Nucleus accumbens (tissue), 56 donors: ENCODE measurements at regions not wholly inside any gene's neighbourhood (a gene's known extent, or its start where the extent isn't known, plus 50 kb on each side); places are given as distances from the start of the nearest gene placed in this dataset.

ENCODE experiments used
- DNase-seq, 56 donors: peaks; one replicate each; lab custom pipeline; 2025; lab: John Stamatoyannopoulos, UW

DNA sequence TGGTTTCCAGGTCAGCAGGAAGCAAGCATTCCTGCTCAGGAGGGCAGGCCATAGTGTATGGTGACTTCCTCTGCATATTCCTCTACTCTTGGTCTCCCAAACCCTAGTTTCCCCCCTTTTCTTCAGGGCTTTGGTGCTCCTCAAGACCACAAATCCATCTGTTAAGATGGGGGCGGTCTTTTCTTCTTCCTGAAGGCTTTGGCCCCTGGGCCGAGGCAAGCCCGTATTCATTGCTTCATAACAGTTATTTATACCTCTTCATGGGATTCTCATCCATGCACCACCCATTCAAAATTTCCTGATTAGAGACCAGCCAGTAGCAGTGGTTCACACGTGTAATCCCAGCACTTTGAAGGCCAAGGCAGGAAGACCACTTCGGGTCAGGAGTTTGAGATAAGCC is 62.1 kb upstream of the IL12A start:
- DNase-seq, result no peak

DNA sequence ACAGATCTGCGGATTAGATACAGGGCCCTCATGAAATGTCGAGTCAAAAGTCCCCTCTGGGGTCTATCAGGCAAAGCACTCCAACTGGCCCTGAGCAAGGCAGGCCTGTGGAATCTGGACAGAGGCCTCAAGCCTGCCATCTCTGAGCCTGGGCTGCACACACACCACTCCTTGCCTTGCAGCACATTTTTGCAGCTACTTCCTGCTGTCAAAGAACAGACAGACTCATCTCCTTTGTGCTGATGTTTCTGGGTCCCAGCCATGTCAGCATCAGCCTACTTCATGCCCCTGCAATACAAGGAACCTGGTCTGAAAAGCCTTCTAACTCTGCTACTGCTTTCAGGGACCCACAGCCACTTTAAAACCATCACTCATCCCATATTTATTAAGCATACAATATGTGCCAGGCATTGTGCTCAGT is 60.6 kb upstream of the IL12A start:
- DNase-seq, result peak in 1 of 56 donors; percentile 9

DNA sequence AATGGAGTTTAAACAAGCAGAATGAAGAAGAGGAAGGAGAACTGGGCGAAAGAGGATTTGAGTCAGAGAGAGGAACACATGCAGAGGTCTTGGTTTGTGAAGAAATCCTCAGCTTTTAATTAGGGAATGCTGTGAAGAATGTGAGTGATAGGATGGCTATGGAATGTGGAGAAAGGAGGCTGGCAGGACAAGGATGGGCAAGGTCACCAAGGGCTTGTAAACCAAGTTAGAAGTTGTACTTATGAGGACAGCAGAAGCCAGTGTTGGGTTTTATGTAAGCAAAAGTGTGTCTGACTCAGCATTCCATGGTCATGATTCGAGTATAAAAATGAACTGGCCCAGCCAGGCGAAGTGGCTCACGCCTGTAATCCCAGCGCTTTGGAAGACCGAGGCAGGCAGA is 60.0 kb upstream of the IL12A start:
- DNase-seq, result no peak

DNA sequence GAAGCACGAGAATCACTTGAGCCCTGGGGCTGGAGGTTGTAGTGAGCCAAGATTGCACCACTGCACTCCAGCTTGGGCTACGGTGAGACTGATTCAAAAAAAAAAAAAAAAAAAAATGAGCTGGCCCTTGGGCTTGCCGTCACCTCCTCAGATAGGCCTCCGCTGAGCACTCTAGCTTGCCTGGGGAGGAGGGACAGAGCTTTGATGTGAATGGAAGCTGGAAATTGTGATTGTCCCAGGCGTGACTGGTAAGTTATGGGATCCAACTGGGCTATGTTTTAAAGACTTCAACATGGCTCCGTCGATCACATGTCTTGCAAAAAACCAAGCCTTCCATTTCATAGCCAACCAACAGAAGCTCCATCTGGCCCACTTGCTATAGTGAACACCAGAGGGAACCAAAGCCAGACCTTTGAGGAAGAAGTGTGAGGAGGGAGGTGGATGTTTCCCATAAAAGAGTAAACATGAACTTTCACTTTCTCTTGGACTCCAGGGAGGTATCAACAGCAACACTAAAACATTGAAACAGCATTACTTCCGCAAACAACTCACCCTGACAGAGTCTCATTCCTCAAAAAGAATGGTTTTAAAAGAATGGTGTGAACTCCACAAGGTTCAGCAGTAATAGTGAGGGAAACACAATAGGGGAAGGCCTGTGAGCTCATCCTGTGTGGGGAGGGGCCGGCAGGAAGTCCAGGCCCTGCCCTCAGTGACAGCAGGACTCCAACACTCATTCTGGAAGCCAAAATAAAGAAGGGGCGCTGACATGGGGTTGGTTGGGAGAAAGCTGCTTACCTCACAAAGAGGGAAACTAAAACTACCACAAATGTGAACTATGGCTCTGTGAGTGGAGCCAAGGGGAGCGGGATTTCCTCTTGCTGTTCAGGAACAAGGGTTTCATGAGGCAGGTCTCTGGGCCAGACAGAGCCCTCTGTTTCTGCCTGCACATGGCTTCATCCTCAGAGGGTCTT is 59.2 kb upstream of the IL12A start:
- DNase-seq, result peak in 1 of 56 donors; percentile 17

DNA sequence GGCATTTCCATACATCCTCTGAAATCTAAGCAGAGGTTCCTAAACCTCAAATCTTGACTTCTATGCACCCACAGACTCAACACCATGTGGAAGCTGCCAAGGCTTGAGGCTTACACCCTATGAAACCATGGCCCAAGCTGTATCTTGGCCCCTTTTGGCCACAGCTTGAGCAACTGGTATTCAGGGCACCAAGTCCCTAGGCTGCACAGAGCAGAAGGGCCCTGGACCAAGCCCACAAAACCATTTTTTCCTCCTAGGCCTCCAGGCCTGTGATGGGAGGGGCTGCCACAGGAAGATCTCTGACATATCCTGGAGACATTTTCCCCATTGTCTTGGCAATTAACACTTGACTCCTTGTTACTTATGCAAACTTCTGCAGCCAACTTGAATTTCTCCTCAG is 54.4 kb upstream of the IL12A start:
- no peak for DNase-seq

DNA sequence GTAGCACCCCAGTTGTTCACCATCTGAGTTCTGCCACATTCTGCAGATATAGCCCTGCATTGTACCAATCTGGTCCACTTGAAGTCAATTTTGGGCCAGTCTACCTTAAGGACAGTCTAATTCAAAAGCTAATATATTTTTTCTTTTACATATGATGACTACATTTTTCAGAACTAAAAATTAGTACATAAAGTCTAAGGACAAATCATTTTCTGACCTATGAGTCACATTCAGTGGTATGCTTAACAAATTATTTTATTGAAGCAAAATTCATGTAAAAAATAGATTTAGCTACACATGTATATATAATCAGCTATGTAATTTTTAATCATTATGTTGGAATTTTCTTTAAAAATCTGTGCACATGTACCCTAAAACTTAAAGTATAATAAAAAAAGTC is 52.1 kb upstream of the IL12A start:
- no peak for DNase-seq

DNA sequence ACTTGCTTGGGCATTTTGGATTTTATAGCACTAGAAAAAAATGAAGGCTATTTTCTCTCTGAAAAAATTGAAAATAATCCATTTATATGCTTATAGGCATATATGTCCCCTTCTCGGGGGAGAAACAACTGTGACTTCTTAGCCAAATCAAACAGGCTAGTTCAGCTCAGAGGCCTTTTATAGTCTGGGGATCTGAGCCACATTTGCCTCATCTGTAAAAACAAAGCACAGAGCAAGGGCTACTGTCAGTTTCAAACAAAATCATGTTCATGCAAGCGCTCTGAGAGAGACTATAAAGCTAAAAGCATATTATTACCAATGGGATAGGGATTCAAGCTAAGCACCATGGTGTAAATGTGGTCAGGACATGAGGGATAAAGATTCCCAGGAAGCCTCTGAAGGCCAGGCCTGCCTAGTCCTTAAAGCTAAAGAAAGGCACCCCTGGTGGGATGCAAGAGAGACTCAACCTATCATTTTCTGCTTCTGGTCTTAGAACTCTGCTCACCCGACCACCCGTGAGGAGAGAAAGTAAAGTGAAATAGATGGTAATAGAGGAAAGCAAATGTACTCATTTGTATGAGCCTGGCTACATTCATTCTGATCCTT is 51.0 kb upstream of the IL12A start:
- no peak for DNase-seq

DNA sequence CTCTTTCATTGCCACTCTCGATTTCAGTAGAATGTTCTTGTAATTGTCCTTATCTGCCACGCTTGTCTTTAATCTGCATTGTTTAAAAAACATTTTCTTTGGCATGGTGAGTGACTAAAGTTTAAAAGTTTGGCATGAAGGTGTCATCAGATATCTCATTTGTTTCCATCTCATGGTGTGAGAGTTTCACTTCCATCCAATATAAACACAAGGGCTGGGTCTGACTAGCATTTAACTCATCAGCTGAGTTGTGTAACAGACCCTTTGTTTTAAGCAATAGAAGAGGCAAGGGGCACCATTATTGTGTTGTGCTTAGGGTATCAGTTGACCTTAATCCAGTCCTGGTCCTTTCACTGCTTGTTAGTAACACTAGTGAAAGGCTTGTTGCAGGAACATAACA is 49.9 kb upstream of the IL12A start:
- DNase-seq, result no peak
